DND-41 (cell line): ENCODE measurements at regions not wholly inside any gene's neighbourhood (a gene's known extent, or its start where the extent isn't known, plus 50 kb on each side); places are given as distances from the start of the nearest gene placed in this dataset.

Experiments
- CTCF ChIP-seq: IDR thresholded peaks from 2 replicates; pipeline ENCODE4 v1.5.1; 2012; ENCODE audit warnings: borderline replicate concordance, low read length, moderate library complexity, mild to moderate bottlenecking; ENCODE audit not compliant: poor library complexity, severe bottlenecking; ENCODE audit errors: extremely low read depth
- EZH2 ChIP-seq: IDR thresholded peaks from 3 replicates; pipeline ENCODE4 v1.6.1; 2012; ENCODE audit warnings: borderline replicate concordance, low read depth, mild to moderate bottlenecking, moderate library complexity, low read length, inconsistent platforms; ENCODE audit not compliant: severe bottlenecking

GRCh38 chr7:41754046-41754445, 51.2 kb upstream of the INHBA start:
- no peak for TF ChIP-seq CTCF
- TF ChIP-seq EZH2, result no peak
